RWPE1 (cell line): ENCODE measurements at regions not wholly inside any gene's neighbourhood (a gene's known extent, or its start where the extent isn't known, plus 50 kb on each side); places are given as distances from the start of the nearest gene placed in this dataset.

Experiments
- CTCF ChIA-PET: fragments of 350-600 bp; sonication (Branson Sonifier 250); formaldehyde crosslinking; extraction: SDS; loops from one replicate; lab custom pipeline; 2021; lab: Yijun Ruan, JAX
- POLR2A ChIA-PET: fragments of 400-600 bp; formaldehyde crosslinking; extraction: SDS; loops from one replicate; lab custom pipeline; 2020; ENCODE audit warnings: antibody characterized with exemption; ENCODE audit not compliant: low non-redundant PET; lab: Yijun Ruan, JAX
- DNase-seq: peaks from one replicate; pipeline ENCODE4 v3.0.0; 2012; ENCODE audit warnings: low spot score
- H3K27ac ChIP-seq: fragments of 450-650 bp; 2 replicates; pipeline ENCODE4 v1.5.1; 2017
- TF ChIP-seq, protein P1 (sequence below): fragments of 450-650 bp; conservative IDR thresholded peaks from 2 replicates; pipeline ENCODE4 v1.5.1; 2017; ENCODE audit warnings: low read depth, mild to moderate bottlenecking

DNA sequence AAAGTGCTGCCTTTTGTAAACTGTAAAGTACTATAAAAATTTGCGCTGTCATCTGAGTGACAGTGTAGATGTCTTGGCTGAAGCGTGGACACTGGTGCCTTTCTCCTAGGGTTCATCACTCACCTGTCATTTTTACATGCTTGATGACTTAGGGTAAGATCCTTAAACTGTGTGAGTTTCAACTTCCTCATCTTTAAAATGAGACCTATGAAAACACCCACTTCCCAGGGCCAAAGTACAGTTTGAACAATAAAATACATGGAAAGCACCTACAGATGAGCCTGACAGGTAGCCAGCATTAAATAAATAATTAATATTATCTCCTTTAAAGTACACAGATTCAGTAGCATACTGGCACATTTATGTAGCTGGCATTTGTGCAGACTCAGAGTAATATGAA lies 309.9 kb downstream of the CHRM3 start:
- ChIA-PET CTCF (no interaction called here), POLR2A (no interaction called here)
- TF ChIP-seq, protein P1, sequence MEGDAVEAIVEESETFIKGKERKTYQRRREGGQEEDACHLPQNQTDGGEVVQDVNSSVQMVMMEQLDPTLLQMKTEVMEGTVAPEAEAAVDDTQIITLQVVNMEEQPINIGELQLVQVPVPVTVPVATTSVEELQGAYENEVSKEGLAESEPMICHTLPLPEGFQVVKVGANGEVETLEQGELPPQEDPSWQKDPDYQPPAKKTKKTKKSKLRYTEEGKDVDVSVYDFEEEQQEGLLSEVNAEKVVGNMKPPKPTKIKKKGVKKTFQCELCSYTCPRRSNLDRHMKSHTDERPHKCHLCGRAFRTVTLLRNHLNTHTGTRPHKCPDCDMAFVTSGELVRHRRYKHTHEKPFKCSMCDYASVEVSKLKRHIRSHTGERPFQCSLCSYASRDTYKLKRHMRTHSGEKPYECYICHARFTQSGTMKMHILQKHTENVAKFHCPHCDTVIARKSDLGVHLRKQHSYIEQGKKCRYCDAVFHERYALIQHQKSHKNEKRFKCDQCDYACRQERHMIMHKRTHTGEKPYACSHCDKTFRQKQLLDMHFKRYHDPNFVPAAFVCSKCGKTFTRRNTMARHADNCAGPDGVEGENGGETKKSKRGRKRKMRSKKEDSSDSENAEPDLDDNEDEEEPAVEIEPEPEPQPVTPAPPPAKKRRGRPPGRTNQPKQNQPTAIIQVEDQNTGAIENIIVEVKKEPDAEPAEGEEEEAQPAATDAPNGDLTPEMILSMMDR: no peak
- no peak for DNase-seq
- H3K27ac ChIP-seq: no peak overlapping the region

DNA sequence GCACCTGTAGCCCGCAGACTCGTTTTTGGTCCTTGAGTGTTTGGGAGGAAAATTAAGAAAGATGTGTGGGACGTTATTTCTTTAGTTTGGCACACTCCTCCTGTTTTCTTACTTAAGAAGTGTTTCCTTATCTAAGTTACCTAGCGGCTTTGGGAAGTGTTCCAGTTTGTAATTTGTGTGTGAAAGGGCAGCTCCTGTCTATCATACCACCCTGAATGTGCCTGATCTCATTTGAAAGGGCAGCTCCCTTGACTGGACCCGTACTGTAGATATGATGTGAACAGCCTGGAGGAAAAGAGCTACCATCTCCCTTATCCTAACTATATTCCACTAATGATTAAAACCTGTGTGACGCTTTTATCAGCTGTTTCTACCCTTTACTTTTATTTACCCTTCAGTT lies 314.3 kb downstream of the CHRM3 start:
- POLR2A ChIA-PET: no interaction called here
- DNase-seq: no peak
- H3K27ac ChIP-seq: no peak overlapping the region
- CTCF ChIA-PET: no interaction called here
- TF ChIP-seq, protein P1: no peak

DNA sequence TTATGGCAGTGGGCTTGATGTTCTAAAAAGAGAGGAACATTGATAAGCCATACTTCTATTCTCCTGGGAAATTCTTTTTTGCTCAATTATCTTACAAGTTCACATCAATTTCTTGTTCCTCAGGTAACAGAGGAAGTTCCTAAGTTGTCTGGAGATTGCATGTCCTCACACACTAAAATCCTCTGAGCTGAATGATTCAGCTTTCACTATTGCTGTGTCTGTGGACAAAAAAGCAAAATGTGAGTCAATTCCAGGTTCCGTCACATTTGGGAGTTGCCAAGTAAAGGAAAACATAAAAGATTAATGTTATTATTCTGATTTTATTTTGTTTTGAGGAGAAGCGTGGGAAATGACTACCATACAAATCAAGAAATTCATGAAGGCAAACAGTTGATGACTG lies 316.7 kb downstream of the CHRM3 start:
- CTCF ChIA-PET: no interaction called here
- DNase-seq: no peak
- POLR2A ChIA-PET: no interaction called here
- H3K27ac ChIP-seq: no peak overlapping the region
- TF ChIP-seq, protein P1: no peak

DNA sequence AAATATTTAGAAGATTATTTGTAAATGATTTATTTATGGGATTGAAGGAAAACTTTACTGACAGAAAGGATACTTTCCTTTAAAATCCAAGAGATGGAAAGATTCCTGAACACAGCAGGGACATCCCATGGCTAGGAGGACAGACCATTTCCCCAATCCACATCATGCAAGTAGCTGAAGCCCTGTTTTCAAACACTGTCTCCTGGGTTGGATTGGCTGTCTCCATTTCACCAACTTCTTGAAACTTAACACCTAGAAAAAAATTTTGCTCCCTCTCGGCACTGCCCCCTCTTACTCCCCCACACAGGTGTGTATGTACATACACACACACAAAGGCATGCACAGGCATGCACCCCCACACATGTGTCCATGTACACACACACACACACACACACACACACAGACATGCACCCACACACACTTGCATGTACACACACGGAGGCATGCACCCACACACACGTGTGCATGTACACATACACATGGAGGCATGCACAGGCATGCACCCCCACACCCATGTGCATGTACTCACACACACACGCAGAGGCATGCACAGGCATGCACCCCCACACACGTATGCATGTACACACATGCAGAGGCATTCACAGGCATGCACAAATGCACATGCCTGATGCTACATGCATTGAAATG lies 320.0 kb downstream of the CHRM3 start:
- ChIA-PET CTCF (no interaction called here), POLR2A (no interaction called here)
- no peak overlapping the region for H3K27ac ChIP-seq
- TF ChIP-seq, protein P1: no peak
- DNase-seq: no peak

DNA sequence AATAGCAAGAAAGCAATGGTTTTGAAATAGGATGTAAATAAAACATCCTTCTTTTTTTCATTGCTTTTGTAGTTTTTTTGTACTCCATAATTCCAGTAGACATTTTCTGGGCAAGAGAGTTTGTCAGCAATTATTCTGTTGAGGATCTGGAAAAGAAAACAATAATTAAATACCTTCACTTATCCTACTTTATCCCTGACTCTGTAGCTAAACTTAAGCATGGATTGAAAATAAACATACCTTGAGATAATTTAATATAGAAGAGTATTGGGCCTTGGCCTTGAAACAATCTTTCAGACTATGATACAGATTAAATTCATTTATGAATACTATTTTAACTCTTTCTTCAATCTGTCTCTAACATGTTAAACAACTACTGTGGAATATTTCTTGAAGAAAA lies 321.2 kb downstream of the CHRM3 start:
- ChIA-PET CTCF (interaction anchor here (0.6 kb wide), 1 partner anchor 10 kb away, joined by 3 read pairs; no protein-coding TSS in a partner anchor), POLR2A (no interaction called here)
- no peak overlapping the region for H3K27ac ChIP-seq
- TF ChIP-seq, protein P1: no peak
- no peak for DNase-seq

DNA sequence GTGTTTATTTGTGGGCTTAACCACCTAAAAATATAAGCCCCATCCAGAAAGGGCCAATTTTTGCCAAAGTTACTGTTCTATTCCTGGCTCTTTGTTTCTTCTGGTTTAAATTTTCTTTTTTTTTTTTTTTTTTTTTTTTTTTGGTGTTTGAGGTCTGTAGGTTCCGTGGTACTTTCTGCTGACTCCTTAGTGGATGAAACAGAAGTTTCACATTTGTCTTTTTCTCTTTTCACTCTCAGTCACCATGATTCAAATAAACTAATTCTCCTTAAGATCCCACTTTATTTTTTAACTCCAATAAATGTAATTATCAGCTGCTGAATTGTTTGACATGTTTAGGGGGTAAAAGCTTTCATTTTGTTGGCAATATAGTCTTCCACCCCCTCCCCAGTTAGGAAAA lies 322.3 kb downstream of the CHRM3 start:
- ChIA-PET CTCF (no interaction called here), POLR2A (no interaction called here)
- no peak overlapping the region for H3K27ac ChIP-seq
- DNase-seq: no peak
- TF ChIP-seq, protein P1: no peak
